Endothelial cell of umbilical vein (primary cell): ENCODE measurements at regions not wholly inside any gene's neighbourhood (a gene's known extent, or its start where the extent isn't known, plus 50 kb on each side); places are given as distances from the start of the nearest gene placed in this dataset.

Source experiments
- BruUV-seq: library from RNA; stranded (reverse); fragments of 400-500 nt; replicated peaks from 2 replicates; lab custom pipeline; 2021; lab: Mats Ljungman, UMichigan
- CTCF ChIA-PET: fragments of 300-600, 350-600 bp; sonication (Branson Sonifier 250); formaldehyde crosslinking; loops from one replicate; lab custom pipeline; 2021; ENCODE audit warnings: antibody characterized with exemption, inconsistent platforms; lab: Charles Lee
- POLR2A ChIA-PET: fragments of 300-600, 350-600 bp; sonication (Branson Sonifier 250); formaldehyde crosslinking; loops from one replicate; lab custom pipeline; 2021; ENCODE audit warnings: antibody characterized with exemption, inconsistent platforms; lab: Charles Lee
- DNase-seq: peaks from one replicate; pipeline ENCODE4 v3.0.0-alpha.2; 2011; ENCODE audit warnings: low read depth, low spot score
- FAIRE-seq: peaks from 2 replicates; lab custom pipeline; 2011; peaks lifted over from hg19 to GRCh38; lab: Jason Lieb, UNC
- H2AFZ ChIP-seq: 2 replicates; pipeline ENCODE4 v1.6.0; 2012; ENCODE audit warnings: low read depth, low read length, control low read depth, inconsistent platforms
- H3K27ac ChIP-seq: 2 replicates; pipeline ENCODE4 v1.5.1; 2011; ENCODE audit warnings: low read depth, mild to moderate bottlenecking, control low read depth, low read length, moderate library complexity; ENCODE audit not compliant: insufficient read depth
- H3K27me3 ChIP-seq, 2 experiments: 2 replicates each; pipeline versions ENCODE4 v1.6.0 to v1.6.1; 2011; ENCODE audit warnings: low read length in 2 of 2, mixed read lengths in 1 of 2; ENCODE audit not compliant: control insufficient read depth in 2 of 2, insufficient read depth in 2 of 2
- H3K36me3 ChIP-seq, 2 experiments: 2 replicates in 1 of 2; 3 replicates in 1 of 2; pipeline ENCODE4 v1.5.1; 2011; ENCODE audit warnings: low read length in 2 of 2, mild to moderate bottlenecking in 1 of 2, moderate library complexity in 1 of 2; ENCODE audit not compliant: control insufficient read depth in 2 of 2, insufficient read depth in 2 of 2; ENCODE audit errors: extremely low read depth in 1 of 2
- H3K4me1 ChIP-seq: 3 replicates; pipeline ENCODE4 v1.5.1; 2011; ENCODE audit warnings: mild to moderate bottlenecking, low read length; ENCODE audit not compliant: control insufficient read depth, insufficient read depth; ENCODE audit errors: extremely low read depth
- H3K4me2 ChIP-seq: 2 replicates; pipeline ENCODE4 v1.6.1; 2011; ENCODE audit warnings: low read length, control low read depth, mixed read lengths; ENCODE audit not compliant: insufficient read depth
- H3K4me3 ChIP-seq, 3 experiments: fragments of 200-600 bp in 1 of 3; sonication (generic), shearing (Covaris generic) in 1 of 3; replicated peaks in 1 of 3; 2 replicates each; pipeline ENCODE4 v1.5.1; 2011 to 2016; ENCODE audit warnings: control low read depth in 3 of 3, low read length in 3 of 3, mild to moderate bottlenecking in 2 of 3, inconsistent platforms in 1 of 3, low read depth in 1 of 3, moderate library complexity in 1 of 3; ENCODE audit not compliant: insufficient read depth in 1 of 3
- H3K79me2 ChIP-seq: 2 replicates; pipeline ENCODE4 v1.6.0; 2012; ENCODE audit warnings: low read length, inconsistent platforms; ENCODE audit not compliant: control insufficient read depth, insufficient read depth
- H3K9ac ChIP-seq: replicated peaks from 2 replicates; pipeline ENCODE3; 2011; ENCODE audit warnings: low read length, control low read depth; ENCODE audit not compliant: insufficient read depth; ENCODE audit errors: extremely low read depth
- H3K9me1 ChIP-seq: replicated peaks from 3 replicates; pipeline ENCODE4 v1.6.0; 2011; ENCODE audit warnings: mild to moderate bottlenecking, low read length; ENCODE audit not compliant: control insufficient read depth, insufficient read depth; ENCODE audit errors: extremely low read depth
- H3K9me3 ChIP-seq: replicated peaks from 2 replicates; pipeline ENCODE4 v1.5.1; 2012; ENCODE audit warnings: low read length, inconsistent platforms; ENCODE audit not compliant: control insufficient read depth, insufficient read depth
- H4K20me1 ChIP-seq: replicated peaks from 2 replicates; pipeline ENCODE3; 2011; ENCODE audit warnings: mild to moderate bottlenecking, low read length; ENCODE audit not compliant: control insufficient read depth, insufficient read depth; ENCODE audit errors: extremely low read depth
- EZH2 ChIP-seq: IDR thresholded peaks from 2 replicates; pipeline ENCODE4 v1.6.1; 2012; ENCODE audit warnings: borderline replicate concordance, low read depth, mild to moderate bottlenecking, moderate library complexity, low read length, inconsistent platforms; ENCODE audit not compliant: severe bottlenecking
- FOS ChIP-seq: IDR thresholded peaks from 2 replicates; pipeline ENCODE4 v1.6.1; 2011; ENCODE audit warnings: mild to moderate bottlenecking, low read length, moderate library complexity, borderline replicate concordance; ENCODE audit not compliant: insufficient read depth
- GATA2 ChIP-seq: IDR thresholded peaks from 2 replicates; pipeline ENCODE4 v1.7.0; 2011; ENCODE audit warnings: low read depth, mild to moderate bottlenecking, moderate library complexity, mixed read lengths, low read length; ENCODE audit not compliant: insufficient read length, insufficient read depth
- JUN ChIP-seq: IDR thresholded peaks from 2 replicates; pipeline ENCODE4 v1.6.1; 2011; ENCODE audit warnings: borderline replicate concordance, low read depth; ENCODE audit not compliant: insufficient read length, insufficient read depth
- MYC ChIP-seq: IDR thresholded peaks from one replicate; pipeline ENCODE4 v1.6.1; 2011; ENCODE audit warnings: mild to moderate bottlenecking, low read depth, low read length
- POLR2A ChIP-seq: IDR thresholded peaks from 2 replicates; pipeline ENCODE4 v1.6.1; 2012; ENCODE audit warnings: low read depth, mild to moderate bottlenecking, control low read depth, low read length
- POLR2AphosphoS5 ChIP-seq: IDR thresholded peaks from 2 replicates; pipeline ENCODE4 v1.6.1; 2012; ENCODE audit warnings: low read depth, mild to moderate bottlenecking, control low read depth, low read length, moderate library complexity; ENCODE audit not compliant: insufficient read depth
- dilution Hi-C: fragments of 300-500 bp; cut with MboI; formaldehyde crosslinking; loops from one replicate; pipeline ENCODE4 v1.15.0; 2019; ENCODE audit warnings: low sequenced_read_pairs; ENCODE audit not compliant: extremely low pct_ligation_motif_present
- intact Hi-C: fragments of 100-400 bp; cut with micrococcal nuclease; formaldehyde crosslinking; loops from one replicate; pipeline ENCODE4 v1.10.0; 2022
- TF ChIP-seq, protein P1 (sequence below): IDR thresholded peaks from 2 replicates; pipeline ENCODE4 v1.6.1; 2011; ENCODE audit not compliant: insufficient read depth, insufficient read length
- TF ChIP-seq, protein P2 (sequence below), 2 donors: IDR thresholded peaks; 1 replicate in 1 of 2; 2 replicates in 1 of 2; pipeline ENCODE4 v1.5.1; 2011; ENCODE audit warnings: low read length in 2 of 2, mild to moderate bottlenecking in 2 of 2, moderate library complexity in 2 of 2, control low read depth in 1 of 2, inconsistent platforms in 1 of 2, low read depth in 1 of 2; ENCODE audit not compliant: insufficient read depth in 1 of 2; ENCODE audit errors: extremely low read depth in 1 of 2

DNA sequence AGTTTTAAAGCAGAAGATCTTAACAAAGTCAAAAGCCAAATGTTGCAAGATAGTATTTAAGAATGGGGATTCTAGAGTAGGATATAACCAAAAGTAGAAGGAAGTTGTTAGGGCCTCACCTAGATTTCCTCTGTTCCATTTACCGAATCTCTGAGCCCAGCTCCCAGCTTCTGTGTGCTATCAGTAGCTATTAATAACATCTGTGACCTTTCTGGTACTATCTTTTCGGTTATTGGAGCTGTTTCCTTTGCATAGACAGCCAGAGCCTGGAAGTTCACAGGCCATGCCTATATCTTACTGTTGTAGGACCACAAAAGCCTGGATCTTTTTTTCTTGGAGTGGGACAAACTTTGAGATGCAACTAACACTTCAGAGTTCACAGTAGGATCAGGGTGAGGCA, 244.2 kb downstream of the PPP1R2C start:
- no TSS peak for BruUV-seq
- CTCF ChIA-PET, result no interaction called here

More for the DNA sequence above, 244.2 kb downstream of the PPP1R2C start:
- dilution Hi-C loops (no loop called here), intact Hi-C loops (no loop called here)
- no peak overlapping the region for H3K4me2 ChIP-seq
- H3K9me1 ChIP-seq, result no peaks in the 10 kb centered on the region
- no peak overlapping the region for H3K27ac ChIP-seq
- POLR2A ChIA-PET, result no interaction called here
- TF ChIP-seq POLR2AphosphoS5, result no peak
- TF ChIP-seq EZH2, result no peak
- TF ChIP-seq MYC, result no peak
- TF ChIP-seq, protein P1, sequence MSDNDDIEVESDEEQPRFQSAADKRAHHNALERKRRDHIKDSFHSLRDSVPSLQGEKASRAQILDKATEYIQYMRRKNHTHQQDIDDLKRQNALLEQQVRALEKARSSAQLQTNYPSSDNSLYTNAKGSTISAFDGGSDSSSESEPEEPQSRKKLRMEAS, result no peak
- TF ChIP-seq GATA2, result no peak
- no peak for TF ChIP-seq JUN
- TF ChIP-seq FOS, result no peak
- TF ChIP-seq, protein P2, sequence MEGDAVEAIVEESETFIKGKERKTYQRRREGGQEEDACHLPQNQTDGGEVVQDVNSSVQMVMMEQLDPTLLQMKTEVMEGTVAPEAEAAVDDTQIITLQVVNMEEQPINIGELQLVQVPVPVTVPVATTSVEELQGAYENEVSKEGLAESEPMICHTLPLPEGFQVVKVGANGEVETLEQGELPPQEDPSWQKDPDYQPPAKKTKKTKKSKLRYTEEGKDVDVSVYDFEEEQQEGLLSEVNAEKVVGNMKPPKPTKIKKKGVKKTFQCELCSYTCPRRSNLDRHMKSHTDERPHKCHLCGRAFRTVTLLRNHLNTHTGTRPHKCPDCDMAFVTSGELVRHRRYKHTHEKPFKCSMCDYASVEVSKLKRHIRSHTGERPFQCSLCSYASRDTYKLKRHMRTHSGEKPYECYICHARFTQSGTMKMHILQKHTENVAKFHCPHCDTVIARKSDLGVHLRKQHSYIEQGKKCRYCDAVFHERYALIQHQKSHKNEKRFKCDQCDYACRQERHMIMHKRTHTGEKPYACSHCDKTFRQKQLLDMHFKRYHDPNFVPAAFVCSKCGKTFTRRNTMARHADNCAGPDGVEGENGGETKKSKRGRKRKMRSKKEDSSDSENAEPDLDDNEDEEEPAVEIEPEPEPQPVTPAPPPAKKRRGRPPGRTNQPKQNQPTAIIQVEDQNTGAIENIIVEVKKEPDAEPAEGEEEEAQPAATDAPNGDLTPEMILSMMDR (IDR thresholded peaks at IDR 0.05; ENCODE audit: extremely low read depth in 1 of 2, insufficient read depth in 1 of 2, low read depth in 1 of 2, low read length in 2 of 2), result no peak
- TF ChIP-seq POLR2A, result no peak
- no peaks in the 10 kb centered on the region for H3K9me3 ChIP-seq
- H3K9ac ChIP-seq, result no peak overlapping the region
- H3K4me1 ChIP-seq, result no peaks in the 10 kb centered on the region
- H2AFZ ChIP-seq, result no peak overlapping the region
- H3K36me3 ChIP-seq, result no peaks in the 10 kb centered on the region
- no peaks in the 10 kb centered on the region for H3K27me3 ChIP-seq
- no peak for DNase-seq
- FAIRE-seq, result no peak
- H3K79me2 ChIP-seq, result no peaks in the 10 kb centered on the region
- no peaks in the 10 kb centered on the region for H4K20me1 ChIP-seq
- no peak overlapping the region for H3K4me3 ChIP-seq
